ENCODE measurements at regions not wholly inside any gene's neighbourhood (a gene's known extent, or its start where the extent isn't known, plus 50 kb on each side); places are given as distances from the start of the nearest gene placed in this dataset.

DNA sequence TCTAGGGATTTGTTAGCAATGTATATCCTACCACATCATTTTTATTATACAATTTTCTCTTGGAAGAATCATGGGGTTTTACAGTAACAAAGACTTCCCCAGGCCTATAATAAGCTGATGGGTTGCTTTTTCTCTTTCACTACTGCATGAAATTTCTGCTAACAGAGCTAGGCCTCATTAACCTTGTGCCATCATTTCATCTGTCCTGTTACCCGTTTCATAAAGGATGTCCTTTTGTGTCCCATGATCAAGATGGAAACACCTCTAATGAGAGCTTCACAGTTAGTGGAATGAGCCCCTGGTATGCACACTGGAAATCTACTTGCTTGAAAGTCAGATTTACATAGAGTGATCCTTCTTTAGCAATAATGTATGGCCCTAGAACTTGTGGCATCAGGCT lies 138.7 kb downstream of the RXFP2 start:
- no peaks in the 10 kb centered on the region for H3K27me3 ChIP-seq (ENCODE audit: insufficient read depth)
- H3F3A ChIP-seq (replicated peaks; ENCODE audit: insufficient read depth) = no peaks in the 10 kb centered on the region
- ChIA-PET POLR2A (no interaction called here), CTCF (no interaction called here)
- no peaks in the 10 kb centered on the region for H3K79me2 ChIP-seq (ENCODE audit: insufficient read depth)
- no peaks in the 10 kb centered on the region for H3K36me3 ChIP-seq (replicated peaks in 1 of 2; ENCODE audit: control insufficient read depth in 1 of 2, insufficient read depth in 2 of 2, low read length in 1 of 2)
- no peak overlapping the region for H2AFZ ChIP-seq (ENCODE audit: low read depth)
- no peak overlapping the region for H3K27ac ChIP-seq (ENCODE audit: low read depth in 2 of 2, low read length in 1 of 2)
- H3K9me3 ChIP-seq = no peaks in the 10 kb centered on the region
- H3K4me2 ChIP-seq = no peak overlapping the region
- DNase-seq = no peak
- 44% methylated on average over 1 of the region's 1 CpG for WGBS (ENCODE audit: low lambda C conversion rate)
- no peaks in the 10 kb centered on the region for H4K20me1 ChIP-seq (ENCODE audit: insufficient read depth)
- no peaks in the 10 kb centered on the region for H3K9me2 ChIP-seq
- no peak overlapping the region for H3K9ac ChIP-seq
- no peak overlapping the region for H3K4me3 ChIP-seq (ENCODE audit: low read depth in 2 of 2, low read length in 1 of 2)
- TF ChIP-seq ELF1 (IDR thresholded peaks at IDR 0.05) = no peak
- no peak for TF ChIP-seq MXI1 (IDR thresholded peaks at IDR 0.05; ENCODE audit: low read depth, low read length)
- TF ChIP-seq, protein P1, sequence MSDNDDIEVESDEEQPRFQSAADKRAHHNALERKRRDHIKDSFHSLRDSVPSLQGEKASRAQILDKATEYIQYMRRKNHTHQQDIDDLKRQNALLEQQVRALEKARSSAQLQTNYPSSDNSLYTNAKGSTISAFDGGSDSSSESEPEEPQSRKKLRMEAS (IDR thresholded peaks at IDR 0.05; ENCODE audit: low read depth) = no peak
- TF ChIP-seq TAF1 (IDR thresholded peaks at IDR 0.05; ENCODE audit: borderline replicate concordance, low read depth, low read length) = no peak
- H3K4me1 ChIP-seq (ENCODE audit: control insufficient read depth in 1 of 2, insufficient read depth in 2 of 2, low read depth in 1 of 2, low read length in 1 of 2) = no peaks in the 10 kb centered on the region; a peak in 1 of 4 replicates

GRCh38 chr13:31878495-31878894 lies 139.2 kb downstream of the RXFP2 start:
- Histone ChIP-seq H4K20me1 (ENCODE audit: insufficient read depth) (no peaks in the 10 kb centered on the region), H3K36me3 (replicated peaks in 1 of 2; ENCODE audit: control insufficient read depth in 1 of 2, insufficient read depth in 2 of 2, low read length in 1 of 2) (no peaks in the 10 kb centered on the region), H3K9me3 (no peaks in the 10 kb centered on the region), H3K4me1 (ENCODE audit: control insufficient read depth in 1 of 2, insufficient read depth in 2 of 2, low read depth in 1 of 2, low read length in 1 of 2) (no peaks in the 10 kb centered on the region; a peak in 1 of 4 replicates), H2AFZ (ENCODE audit: low read depth) (no peak overlapping the region), H3K9ac (no peak overlapping the region), H3K9me2 (no peaks in the 10 kb centered on the region), H3K79me2 (ENCODE audit: insufficient read depth) (no peaks in the 10 kb centered on the region), H3K27me3 (ENCODE audit: insufficient read depth) (no peaks in the 10 kb centered on the region), H3K4me2 (no peak overlapping the region), H3F3A (replicated peaks; ENCODE audit: insufficient read depth) (no peaks in the 10 kb centered on the region), H3K27ac (ENCODE audit: low read depth in 2 of 2, low read length in 1 of 2) (no peak overlapping the region), H3K4me3 (ENCODE audit: low read depth in 2 of 2, low read length in 1 of 2) (no peak overlapping the region)
- 93% methylated on average over 1 of the region's 1 CpG for WGBS (ENCODE audit: low lambda C conversion rate)
- no peak for DNase-seq
- POLR2A ChIA-PET = no interaction called here
- CTCF ChIA-PET = no interaction called here
- TF ChIP-seq SMC3 (IDR thresholded peaks at IDR 0.05; ENCODE audit: low read depth, low read length) = no peak
- no peak for TF ChIP-seq GABPA (IDR thresholded peaks at IDR 0.05; ENCODE audit: low read depth)
- TF ChIP-seq RCOR1 (IDR thresholded peaks at IDR 0.05; ENCODE audit: low read length) = no peak
- TF ChIP-seq NFIC (IDR thresholded peaks at IDR 0.05; ENCODE audit: borderline replicate concordance) = no peak
- no peak for TF ChIP-seq GATA2 (CRISPR knock-in tag; IDR thresholded peaks at IDR 0.05)
- TF ChIP-seq RFX5 (IDR thresholded peaks at IDR 0.05; ENCODE audit: low read length) = no peak
- TF ChIP-seq YY1 (IDR thresholded peaks at IDR 0.05; ENCODE audit: low read depth) = no peak
- TF ChIP-seq FOXJ3 (CRISPR knock-in tag; IDR thresholded peaks at IDR 0.05) = no peak
- no peak for TF ChIP-seq USF2 (IDR thresholded peaks at IDR 0.05; ENCODE audit: borderline replicate concordance, low read depth, low read length)
- no peak for TF ChIP-seq JUND (IDR thresholded peaks at IDR 0.05)
- TF ChIP-seq RXRA (IDR thresholded peaks at IDR 0.05; ENCODE audit: borderline replicate concordance, low read depth) = no peak
- no peak for TF ChIP-seq TEAD4 (IDR thresholded peaks at IDR 0.05; ENCODE audit: borderline replicate concordance, insufficient read depth)
- no peak for TF ChIP-seq IRF3 (IDR thresholded peaks at IDR 0.05; ENCODE audit: low read depth, low read length)
- TF ChIP-seq, protein P2, sequence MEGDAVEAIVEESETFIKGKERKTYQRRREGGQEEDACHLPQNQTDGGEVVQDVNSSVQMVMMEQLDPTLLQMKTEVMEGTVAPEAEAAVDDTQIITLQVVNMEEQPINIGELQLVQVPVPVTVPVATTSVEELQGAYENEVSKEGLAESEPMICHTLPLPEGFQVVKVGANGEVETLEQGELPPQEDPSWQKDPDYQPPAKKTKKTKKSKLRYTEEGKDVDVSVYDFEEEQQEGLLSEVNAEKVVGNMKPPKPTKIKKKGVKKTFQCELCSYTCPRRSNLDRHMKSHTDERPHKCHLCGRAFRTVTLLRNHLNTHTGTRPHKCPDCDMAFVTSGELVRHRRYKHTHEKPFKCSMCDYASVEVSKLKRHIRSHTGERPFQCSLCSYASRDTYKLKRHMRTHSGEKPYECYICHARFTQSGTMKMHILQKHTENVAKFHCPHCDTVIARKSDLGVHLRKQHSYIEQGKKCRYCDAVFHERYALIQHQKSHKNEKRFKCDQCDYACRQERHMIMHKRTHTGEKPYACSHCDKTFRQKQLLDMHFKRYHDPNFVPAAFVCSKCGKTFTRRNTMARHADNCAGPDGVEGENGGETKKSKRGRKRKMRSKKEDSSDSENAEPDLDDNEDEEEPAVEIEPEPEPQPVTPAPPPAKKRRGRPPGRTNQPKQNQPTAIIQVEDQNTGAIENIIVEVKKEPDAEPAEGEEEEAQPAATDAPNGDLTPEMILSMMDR (IDR thresholded peaks at IDR 0.05) = no peak
